K562 (cell line): ENCODE measurements at regions not wholly inside any gene's neighbourhood (a gene's known extent, or its start where the extent isn't known, plus 50 kb on each side); places are given as distances from the start of the nearest gene placed in this dataset.

Experiments
- ATAC-seq: fragments of 200-7000 bp; cut with Tn5 transposase; 3 replicates; pipeline ENCODE4 v1.9.1; 2020; ENCODE audit warnings: moderate library complexity
- BruUV-seq: library from RNA; stranded (reverse); fragments of 400-500 nt; replicated peaks from 2 replicates; lab custom pipeline; 2021; lab: Mats Ljungman, UMichigan
- CTCF ChIA-PET: fragments of 300-600 bp; formaldehyde crosslinking; extraction: SDS; loops from one replicate; lab custom pipeline; 2021; ENCODE audit warnings: low intra/inter-chr PET ratio; lab: Yijun Ruan, JAX
- POLR2A ChIA-PET: fragments of 300-600, 350-650 bp; sonication (Branson Sonifier 250); formaldehyde crosslinking; extraction: SDS; loops from one replicate; lab custom pipeline; 2021; ENCODE audit warnings: antibody characterized with exemption, inconsistent platforms; lab: Yijun Ruan, JAX
- DNase-seq, 4 experiments: peaks; one replicate each; pipeline versions ENCODE4 v3.0.0 to v3.0.0-alpha.2; 2011 to 2018; ENCODE audit warnings: low spot score in 3 of 4, mixed read lengths in 3 of 4; ENCODE audit errors: extremely low read depth in 1 of 4
- FAIRE-seq: peaks from 2 replicates; lab custom pipeline; 2011; peaks lifted over from hg19 to GRCh38; lab: Jason Lieb, UNC
- H2AFZ ChIP-seq: 2 replicates; pipeline ENCODE4 v1.6.0; 2011; ENCODE audit warnings: low read depth, low read length, control low read depth, inconsistent platforms
- H3K27ac ChIP-seq: fragments of 200-600 bp; 3 replicates; pipeline ENCODE4 v1.8.0; 2011; ENCODE audit warnings: low read depth, mild to moderate bottlenecking, control low read depth, inconsistent platforms, low read length, moderate library complexity, mixed read lengths; ENCODE audit errors: extremely low read depth
- H3K27me3 ChIP-seq, 2 experiments: fragments of 300-600 bp in 1 of 2; 2 replicates in 1 of 2; 3 replicates in 1 of 2; pipeline versions ENCODE4 v1.6.0 to v1.8.0; 2011; ENCODE audit warnings: inconsistent platforms in 2 of 2, low read length in 2 of 2, mild to moderate bottlenecking in 1 of 2, mixed read lengths in 1 of 2, moderate library complexity in 1 of 2; ENCODE audit not compliant: control insufficient read depth in 2 of 2, insufficient read depth in 2 of 2
- H3K36me3 ChIP-seq: fragments of 300-600 bp; 3 replicates; pipeline ENCODE4 v1.8.0; 2011; ENCODE audit warnings: mild to moderate bottlenecking, low read length, inconsistent platforms; ENCODE audit not compliant: control insufficient read depth, insufficient read depth
- H3K4me1 ChIP-seq, 2 experiments: fragments of 200-600 bp in 1 of 2; replicated peaks in 1 of 2; 2 replicates in 1 of 2; 3 replicates in 1 of 2; pipeline versions ENCODE4 v1.5.1 to v1.8.0; 2011; ENCODE audit warnings: inconsistent platforms in 2 of 2, low read length in 2 of 2, mild to moderate bottlenecking in 1 of 2, mixed read lengths in 1 of 2, moderate library complexity in 1 of 2; ENCODE audit not compliant: control insufficient read depth in 2 of 2, insufficient read depth in 2 of 2
- H3K4me2 ChIP-seq: 2 replicates; pipeline ENCODE4 v1.6.1; 2011; ENCODE audit warnings: low read length, control low read depth, inconsistent platforms, mixed read lengths; ENCODE audit not compliant: insufficient read depth
- H3K4me3 ChIP-seq: fragments of 200-600 bp; sonication (generic), shearing (Covaris generic); 2 replicates; pipeline ENCODE4 v1.5.1; 2016; ENCODE audit warnings: control low read depth, inconsistent platforms
- H3K79me2 ChIP-seq: fragments of 200-600 bp; 3 replicates; pipeline ENCODE4 v1.8.0; 2011; ENCODE audit warnings: low read length, inconsistent platforms; ENCODE audit not compliant: control insufficient read depth, insufficient read depth
- H3K9ac ChIP-seq, 2 experiments: 2 replicates each; pipeline versions ENCODE4 v1.6.0 to v1.6.1; 2011; ENCODE audit warnings: low read depth in 2 of 2, low read length in 2 of 2, control low read depth in 1 of 2, inconsistent platforms in 1 of 2, mild to moderate bottlenecking in 1 of 2, mixed read lengths in 1 of 2; ENCODE audit not compliant: insufficient read depth in 1 of 2
- H3K9me1 ChIP-seq: one replicate; pipeline ENCODE4 v1.6.0; 2011; ENCODE audit warnings: inconsistent platforms, mild to moderate bottlenecking, low read length, moderate library complexity; ENCODE audit not compliant: control insufficient read depth, insufficient read depth
- H3K9me3 ChIP-seq: replicated peaks from 2 replicates; pipeline ENCODE4 v1.5.1; 2011; ENCODE audit warnings: low read depth, low read length, inconsistent platforms; ENCODE audit not compliant: control insufficient read depth, insufficient read depth
- H4K20me1 ChIP-seq: replicated peaks from 2 replicates; pipeline ENCODE4 v1.6.1; 2011; ENCODE audit warnings: low read length, inconsistent platforms, mixed read lengths; ENCODE audit not compliant: control insufficient read depth, insufficient read depth
- BRD9 ChIP-seq: fragments of 450-650 bp; IDR thresholded peaks from 2 replicates; pipeline ENCODE4 v1.6.1; 2018; ENCODE audit warnings: low read depth; ENCODE audit not compliant: partially characterized antibody
- CBFB ChIP-seq: sonication (generic); formaldehyde crosslinking; IDR thresholded peaks from 2 replicates; pipeline ENCODE4 v1.4.0; 2020; ENCODE audit warnings: mild to moderate bottlenecking, missing genetic modification reagents
- KAT8 ChIP-seq: fragments of 450-650 bp; IDR thresholded peaks from 2 replicates; pipeline ENCODE4 v1.6.1; 2016; ENCODE audit warnings: low read depth, mild to moderate bottlenecking
- KDM2B ChIP-seq: fragments of 250-450 bp; sonication (Bioruptor Pico); IDR thresholded peaks from 2 replicates; pipeline ENCODE4 v1.8.0; 2021; ENCODE audit warnings: mild to moderate bottlenecking, moderate library complexity
- MEF2D ChIP-seq: conservative IDR thresholded peaks from 2 replicates; pipeline ENCODE4 v1.6.1; 2016; ENCODE audit warnings: low read depth, missing genetic modification characterization, missing compliant biosample characterization
- NFXL1 ChIP-seq: fragments of 450-650 bp; formaldehyde crosslinking; IDR thresholded peaks from 2 replicates; pipeline ENCODE4 v1.4.0; 2021; ENCODE audit warnings: mild to moderate bottlenecking
- NR4A1 ChIP-seq, 2 experiments: fragments of 250-450 bp in 1 of 2; fragments of 450-650 bp in 1 of 2; sonication (Bioruptor Pico) in 1 of 2; IDR thresholded peaks; 2 replicates each; pipeline versions ENCODE4 v1.4.0 to v1.6.1; 2016 to 2020; ENCODE audit warnings: mild to moderate bottlenecking in 2 of 2, missing compliant biosample characterization in 1 of 2, missing genetic modification characterization in 1 of 2, moderate library complexity in 1 of 2
- OTX1 ChIP-seq: fragments of 450-650 bp; formaldehyde crosslinking; IDR thresholded peaks from 2 replicates; pipeline ENCODE4 v1.4.0; 2022; ENCODE audit warnings: mild to moderate bottlenecking
- RHOXF2B ChIP-seq: fragments of 250-450 bp; sonication (Bioruptor Pico); conservative IDR thresholded peaks from 2 replicates; pipeline ENCODE4 v1.5.1; 2021
- STAT5B ChIP-seq: fragments of 250-450 bp; sonication (Bioruptor Pico); IDR thresholded peaks from 2 replicates; pipeline ENCODE4 v1.8.0; 2021; ENCODE audit warnings: mild to moderate bottlenecking, inconsistent platforms
- TAF9B ChIP-seq: fragments of 450-650 bp; IDR thresholded peaks from 2 replicates; pipeline ENCODE4 v1.6.1; 2018; ENCODE audit warnings: mild to moderate bottlenecking; ENCODE audit not compliant: partially characterized antibody
- ZNF121 ChIP-seq: sonication (generic); formaldehyde crosslinking; conservative IDR thresholded peaks from 2 replicates; pipeline ENCODE4 v1.8.0; 2022; ENCODE audit warnings: missing genetic modification reagents
- ZNF134 ChIP-seq: fragments of 250-450 bp; sonication (Bioruptor Pico); conservative IDR thresholded peaks from 2 replicates; pipeline ENCODE4 v1.4.0; 2020
- ZNF3 ChIP-seq: fragments of 250-450 bp; sonication (Bioruptor Pico); IDR thresholded peaks from 2 replicates; pipeline ENCODE4 v1.5.0; 2021; ENCODE audit warnings: mild to moderate bottlenecking, moderate library complexity
- ZNF354B ChIP-seq: fragments of 250-450 bp; sonication (Bioruptor Pico); IDR thresholded peaks from 2 replicates; pipeline ENCODE4 v1.4.0; 2020
- ZNF75A ChIP-seq: fragments of 450-650 bp; formaldehyde crosslinking; IDR thresholded peaks from 2 replicates; pipeline ENCODE4 v1.4.0; 2020; ENCODE audit warnings: mild to moderate bottlenecking
- WGBS: fragments of 100-300 bp; shearing (Covaris generic); methylation state at CpG from one replicate; pipeline ENCODE4 v1.1.6; 2016; ENCODE audit warnings: low coverage, mixed read lengths; ENCODE audit not compliant: insufficient coverage; ENCODE audit errors: missing lambda C conversion rate; 5-methylcytosine and 5-hydroxymethylcytosine counted together
- in situ Hi-C: fragments of 300-500 bp; cut with MboI; formaldehyde crosslinking; loops from 4 replicates; pipeline ENCODE4 v1.15.0; 2018; ENCODE audit warnings: inconsistent platforms, mixed read lengths
- intact Hi-C: fragments of 100-400 bp; cut with micrococcal nuclease; formaldehyde crosslinking; loops from 2 replicates; pipeline ENCODE4 v1.14.2; 2022
- TF ChIP-seq, protein P1 (sequence below): sonication (generic); formaldehyde crosslinking; IDR thresholded peaks from 2 replicates; pipeline ENCODE4 v1.8.0; 2022; ENCODE audit warnings: mild to moderate bottlenecking, missing genetic modification reagents

DNA sequence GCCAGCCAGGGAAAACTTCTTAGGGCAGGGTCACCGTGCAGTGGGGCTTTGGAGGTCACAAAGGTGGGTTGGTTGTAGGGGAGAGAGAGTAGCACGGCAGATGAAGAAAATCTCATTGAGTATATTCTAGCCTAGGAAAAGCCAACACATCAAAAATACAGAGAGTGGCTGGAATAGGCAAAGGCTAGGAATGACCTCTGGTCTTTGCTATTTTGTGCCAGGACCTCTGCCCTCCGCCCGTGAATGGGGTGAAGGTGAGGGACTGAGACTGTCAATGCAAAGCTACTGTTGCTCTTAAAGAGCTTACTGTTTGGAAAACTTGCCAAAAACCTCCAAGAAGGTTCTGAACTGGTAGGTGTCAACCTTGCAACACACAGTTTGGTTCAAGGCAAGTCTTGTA lies 346.7 kb downstream of the CDH26 start:
- Histone ChIP-seq H3K36me3 (no peaks in the 10 kb centered on the region), H3K79me2 (no peaks in the 10 kb centered on the region), H2AFZ (no peak overlapping the region), H3K9me1 (no peaks in the 10 kb centered on the region), H3K27ac (no peak overlapping the region), H3K27me3 (no peaks in the 10 kb centered on the region; a peak in 1 of 5 replicates), H3K9me3 (no peaks in the 10 kb centered on the region), H4K20me1 (no peaks in the 10 kb centered on the region; the same call in 1 of the 2 replicates), H3K4me2 (no peak overlapping the region), H3K9ac (no peak overlapping the region), H3K4me1 (no peaks in the 10 kb centered on the region), H3K4me3 (no peak overlapping the region)
- DNase-seq (no peak), ATAC-seq (no peak), FAIRE-seq (no peak)
- intact Hi-C loops (no loop called here), in situ Hi-C loops (no loop called here)
- ChIA-PET CTCF (no interaction called here), POLR2A (interaction anchor here (0.6 to 1.0 kb wide), 2 partner anchors 10 to 704 kb away, joined by 3 read pairs; no protein-coding TSS in a partner anchor)
- BruUV-seq: no TSS peak
- WGBS: 2% methylated on average over 4 of the region's 4 CpGs
- TF ChIP-seq NR4A1 (CRISPR knock-in tag; IDR thresholded peaks at IDR 0.05): no peak
- no peak for TF ChIP-seq NR4A1 (tag; IDR thresholded peaks at IDR 0.05)
- no peak for TF ChIP-seq ZNF354B (CRISPR knock-in tag)
- TF ChIP-seq STAT5B (CRISPR knock-in tag): no peak
- TF ChIP-seq, protein P1, sequence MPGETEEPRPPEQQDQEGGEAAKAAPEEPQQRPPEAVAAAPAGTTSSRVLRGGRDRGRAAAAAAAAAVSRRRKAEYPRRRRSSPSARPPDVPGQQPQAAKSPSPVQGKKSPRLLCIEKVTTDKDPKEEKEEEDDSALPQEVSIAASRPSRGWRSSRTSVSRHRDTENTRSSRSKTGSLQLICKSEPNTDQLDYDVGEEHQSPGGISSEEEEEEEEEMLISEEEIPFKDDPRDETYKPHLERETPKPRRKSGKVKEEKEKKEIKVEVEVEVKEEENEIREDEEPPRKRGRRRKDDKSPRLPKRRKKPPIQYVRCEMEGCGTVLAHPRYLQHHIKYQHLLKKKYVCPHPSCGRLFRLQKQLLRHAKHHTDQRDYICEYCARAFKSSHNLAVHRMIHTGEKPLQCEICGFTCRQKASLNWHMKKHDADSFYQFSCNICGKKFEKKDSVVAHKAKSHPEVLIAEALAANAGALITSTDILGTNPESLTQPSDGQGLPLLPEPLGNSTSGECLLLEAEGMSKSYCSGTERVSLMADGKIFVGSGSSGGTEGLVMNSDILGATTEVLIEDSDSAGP (CRISPR knock-in tag): no peak
- TF ChIP-seq ZNF75A: no peak
- no peak for TF ChIP-seq CBFB
- TF ChIP-seq NFXL1: no peak
- no peak for TF ChIP-seq TAF9B
- TF ChIP-seq KAT8: no peak
- TF ChIP-seq ZNF121: no peak
- no peak for TF ChIP-seq ZNF134
- no peak for TF ChIP-seq MEF2D
- no peak for TF ChIP-seq BRD9
- no peak for TF ChIP-seq OTX1 (CRISPR knock-in tag)
- no peak for TF ChIP-seq KDM2B
- TF ChIP-seq RHOXF2B (CRISPR knock-in tag): no peak
- no peak for TF ChIP-seq ZNF3 (CRISPR knock-in tag)
